B cell (primary cell): ENCODE measurements at regions not wholly inside any gene's neighbourhood (a gene's known extent, or its start where the extent isn't known, plus 50 kb on each side); places are given as distances from the start of the nearest gene placed in this dataset.

Experiments used
- ATAC-seq: fragments of 200-7000 bp; cut with Tn5 transposase; one replicate; pipeline ENCODE4 v1.10.0; 2021; ENCODE audit warnings: low read depth, mild to moderate bottlenecking, moderate number of reproducible peaks, moderate library complexity
- CTCF ChIA-PET: fragments of 350-600 bp; sonication (Branson Sonifier 250); formaldehyde crosslinking; loops from one replicate; lab custom pipeline; 2021; ENCODE audit warnings: antibody characterized with exemption, inconsistent platforms; lab: Charles Lee
- POLR2A ChIA-PET: fragments of 350-600 bp; sonication (Branson Sonifier 250); formaldehyde crosslinking; loops from one replicate; lab custom pipeline; 2021; ENCODE audit warnings: antibody characterized with exemption; lab: Charles Lee
- DNase-seq: peaks from one replicate; pipeline ENCODE4 v3.0.0; 2013
- H2AFZ ChIP-seq: 2 replicates; pipeline ENCODE4 v1.6.1; 2012; ENCODE audit warnings: mild to moderate bottlenecking, low read depth, low read length; ENCODE audit not compliant: insufficient read depth, poor library complexity, severe bottlenecking
- H3K27ac ChIP-seq, 2 donors: 1 replicate in 1 of 2; 2 replicates in 1 of 2; pipeline ENCODE4 v1.5.1; 2012 to 2013; ENCODE audit warnings: low read length in 2 of 2, mild to moderate bottlenecking in 2 of 2, moderate library complexity in 1 of 2
- H3K27me3 ChIP-seq, 4 experiments: fragments of 200-600 bp in 1 of 4; sonication (generic) in 1 of 4; replicated peaks in 1 of 4; 1 replicate in 2 of 4; 2 replicates in 2 of 4; pipeline versions ENCODE4 v1.6.1 to v1.7.0; 2013 to 2016; ENCODE audit warnings: low read length in 3 of 4, mild to moderate bottlenecking in 2 of 4, mixed read lengths in 1 of 4, moderate library complexity in 1 of 4; ENCODE audit not compliant: insufficient read depth in 4 of 4, control insufficient read depth in 3 of 4; ENCODE audit errors: control extremely low read depth in 1 of 4
- H3K36me3 ChIP-seq, 2 experiments: replicated peaks in 1 of 2; 1 replicate in 1 of 2; 2 replicates in 1 of 2; pipeline versions ENCODE4 v1.6.1 to v1.7.1; 2013; ENCODE audit warnings: low read length in 1 of 2; ENCODE audit not compliant: insufficient read depth in 2 of 2, control insufficient read depth in 1 of 2; ENCODE audit errors: control extremely low read depth in 1 of 2, extremely low read depth in 1 of 2
- H3K4me1 ChIP-seq, 2 donors: fragments of 200-600 bp in 1 of 2; sonication (generic) in 1 of 2; 1 replicate in 1 of 2; 2 replicates in 1 of 2; pipeline versions ENCODE4 v1.5.1 to v1.6.1; 2013 to 2017; ENCODE audit warnings: low read length in 2 of 2; ENCODE audit not compliant: control insufficient read depth in 2 of 2, insufficient read depth in 2 of 2
- H3K4me2 ChIP-seq: replicated peaks from 2 replicates; pipeline ENCODE3; 2012; ENCODE audit warnings: mild to moderate bottlenecking, low read depth, low read length; ENCODE audit not compliant: poor library complexity, severe bottlenecking
- H3K4me3 ChIP-seq, 5 experiments: fragments of 200-600 bp in 1 of 5; sonication (generic) in 1 of 5; 1 replicate in 3 of 5; 2 replicates in 2 of 5; pipeline versions ENCODE4 v1.5.1 to v1.7.0; 2011 to 2016; ENCODE audit warnings: low read length in 4 of 5, mild to moderate bottlenecking in 4 of 5, low read depth in 2 of 5, control low read depth in 1 of 5, moderate library complexity in 1 of 5; ENCODE audit not compliant: insufficient read depth in 1 of 5; ENCODE audit errors: control extremely low read depth in 1 of 5, extremely low read depth in 1 of 5
- H3K79me2 ChIP-seq: fragments of 200-600 bp; sonication (generic); one replicate; pipeline ENCODE4 v1.6.0; 2016; ENCODE audit warnings: low read length; ENCODE audit not compliant: control insufficient read depth, insufficient read depth
- H3K9ac ChIP-seq: fragments of 200-600 bp; sonication (generic); 2 replicates; pipeline ENCODE4 v1.6.1; 2017; ENCODE audit warnings: mild to moderate bottlenecking, low read length, moderate library complexity
- H3K9me3 ChIP-seq, 3 donors: one replicate each; pipeline versions ENCODE4 v1.6.1 to v1.7.1; 2013; ENCODE audit warnings: low read length in 2 of 3; ENCODE audit not compliant: control insufficient read depth in 2 of 3, insufficient read depth in 1 of 3; ENCODE audit errors: control extremely low read depth in 1 of 3
- H4K20me1 ChIP-seq: 2 replicates; pipeline ENCODE4 v1.6.0; 2012; ENCODE audit warnings: mild to moderate bottlenecking, low read length; ENCODE audit not compliant: insufficient read depth, control insufficient read depth, poor library complexity, severe bottlenecking
- H3K27ac Mint-ChIP-seq: one replicate; pipeline ENCODE4 v1.8.0; 2021; ENCODE audit warnings: mixed read lengths
- H3K27me3 Mint-ChIP-seq: one replicate; pipeline ENCODE4 v1.8.0; 2021; ENCODE audit warnings: mixed read lengths
- H3K4me1 Mint-ChIP-seq: one replicate; pipeline ENCODE4 v1.8.0; 2021; ENCODE audit warnings: mixed read lengths
- H3K4me3 Mint-ChIP-seq: one replicate; pipeline ENCODE4 v1.8.0; 2021; ENCODE audit warnings: mixed read lengths
- H3K9me3 Mint-ChIP-seq: one replicate; pipeline ENCODE4 v1.8.0; 2022; ENCODE audit warnings: mixed read lengths; ENCODE audit not compliant: insufficient read depth
- CTCF ChIP-seq: fragments of 200-600 bp; IDR thresholded peaks from one replicate; pipeline ENCODE4 v1.8.0; 2022; ENCODE audit warnings: antibody characterized with exemption, mild to moderate bottlenecking
- EZH2 ChIP-seq: IDR thresholded peaks from 2 replicates; pipeline ENCODE4 v1.6.1; 2012; ENCODE audit warnings: borderline replicate concordance, low read depth, mild to moderate bottlenecking, moderate library complexity, low read length; ENCODE audit not compliant: insufficient read depth, poor library complexity, severe bottlenecking
- WGBS: methylation state at CpG from one replicate; pipeline ENCODE4 v1.1.5; 2013; ENCODE audit warnings: missing lambda C conversion rate; ENCODE audit not compliant: insufficient coverage; 5-methylcytosine and 5-hydroxymethylcytosine counted together
- intact Hi-C: fragments of 100-400 bp; cut with micrococcal nuclease; formaldehyde crosslinking; loops from one replicate; pipeline ENCODE4 v1.10.0; 2022

- no peak for ATAC-seq
- peaks cover 6 to 10% of the 10 kb centered on the region in 2 donors for H3K4me1 ChIP-seq
- no peaks in the 10 kb centered on the region for H3K9me3 Mint-ChIP-seq
- no peak overlapping the region for H3K4me3 ChIP-seq
- ChIA-PET POLR2A (no interaction called here), CTCF (no interaction called here)
- H3K4me1 Mint-ChIP-seq: peaks cover 8% of the 10 kb centered on the region
- intact Hi-C loops: no loop called here
- H3K4me3 Mint-ChIP-seq: no peak overlapping the region
- no peaks in the 10 kb centered on the region for H3K36me3 ChIP-seq
- no peak overlapping the region for H3K27ac Mint-ChIP-seq
- H3K4me2 ChIP-seq: no peak overlapping the region
- H4K20me1 ChIP-seq: no peaks in the 10 kb centered on the region
- H3K27me3 Mint-ChIP-seq: peaks cover 12% of the 10 kb centered on the region
- no peak overlapping the region for H2AFZ ChIP-seq
- H3K27me3 ChIP-seq: peaks cover 0 to 10% (median 0%) of the 10 kb centered on the region in 4 experiments
- WGBS: 77% methylated on average over 6 of the region's 6 CpGs
- no peak overlapping the region for H3K9ac ChIP-seq
- TF ChIP-seq CTCF (no peak), EZH2 (no peak)
- no peaks in the 10 kb centered on the region for H3K79me2 ChIP-seq
- no peak overlapping the region for H3K27ac ChIP-seq
- H3K9me3 ChIP-seq: peaks cover 0 to 2% (median 0%) of the 10 kb centered on the region in 3 donors
- DNase-seq: no peak
Measured at GRCh38 chr15:70453238-70453637, 310.1 kb downstream of the UACA start.

- no peak for DNase-seq
- no peak overlapping the region for H3K27ac ChIP-seq
- H3K27me3 ChIP-seq: peaks cover 0 to 10% (median 0%) of the 10 kb centered on the region in 4 experiments
- H2AFZ ChIP-seq: no peak overlapping the region
- no peak overlapping the region for H3K4me3 ChIP-seq
- peaks cover 18 to 21% of the 10 kb centered on the region in 2 donors for H3K4me1 ChIP-seq
- POLR2A ChIA-PET: no interaction called here
- Mint-ChIP-seq H3K27ac (no peak overlapping the region), H3K4me3 (no peak overlapping the region), H3K4me1 (peaks cover 20% of the 10 kb centered on the region), H3K27me3 (peaks cover 12% of the 10 kb centered on the region), H3K9me3 (no peaks in the 10 kb centered on the region)
- no peak overlapping the region for H3K9ac ChIP-seq
- H3K9me3 ChIP-seq: peaks cover 0 to 2% (median 0%) of the 10 kb centered on the region in 3 donors
- CTCF ChIA-PET: interaction anchor here (1.0 to 2.5 kb wide), 4 partner anchors 8 to 89 kb away, joined by 3 to 9 read pairs (median 4); no protein-coding TSS in a partner anchor
- no peak overlapping the region for H3K4me2 ChIP-seq
- TF ChIP-seq EZH2 (no peak), CTCF (no peak)
- ATAC-seq: no peak
- H3K79me2 ChIP-seq: no peaks in the 10 kb centered on the region
- intact Hi-C loops: no loop called here
- no peaks in the 10 kb centered on the region for H3K36me3 ChIP-seq
- WGBS: 62% methylated on average over 19 of the region's 26 CpGs
- H4K20me1 ChIP-seq: no peaks in the 10 kb centered on the region
Measured at GRCh38 chr15:70451821-70452653, 311.3 kb downstream of the UACA start.
